HepG2 (cell line): ENCODE measurements at regions not wholly inside any gene's neighbourhood (a gene's known extent, or its start where the extent isn't known, plus 50 kb on each side); places are given as distances from the start of the nearest gene placed in this dataset.

Source experiments
- BCL6 ChIP-seq: IDR thresholded peaks from 2 replicates; pipeline ENCODE4 v1.6.1; 2016; ENCODE audit warnings: missing genetic modification reagents, missing compliant biosample characterization
- GABPA ChIP-seq, 2 experiments: IDR thresholded peaks; 2 replicates each; pipeline ENCODE4 v1.6.1; 2011 to 2016; ENCODE audit warnings: low read depth in 2 of 2, low read length in 1 of 2, missing biosample characterization in 1 of 2, missing genetic modification characterization in 1 of 2
- GATAD2A ChIP-seq: IDR thresholded peaks from 2 replicates; pipeline ENCODE4 v1.6.1; 2016
- JUN ChIP-seq: sonication (generic); formaldehyde crosslinking; IDR thresholded peaks from 2 replicates; pipeline ENCODE4 v1.4.0; 2020; ENCODE audit warnings: mild to moderate bottlenecking, missing genetic modification reagents
- JUNB ChIP-seq: sonication (generic); formaldehyde crosslinking; IDR thresholded peaks from 2 replicates; pipeline ENCODE4 v1.8.0; 2022; ENCODE audit warnings: missing genetic modification reagents, mild to moderate bottlenecking, borderline replicate concordance
- RBM39 ChIP-seq: fragments of 200-400 bp; formaldehyde crosslinking; IDR thresholded peaks from one replicate; pipeline ENCODE4 v1.6.1; 2018; ENCODE audit warnings: antibody characterized with exemption, mild to moderate bottlenecking, low read depth, low read length; ENCODE audit not compliant: poor library complexity, severe bottlenecking
- REPIN1 ChIP-seq: sonication (generic); formaldehyde crosslinking; IDR thresholded peaks from 2 replicates; pipeline ENCODE4 v1.8.0; 2022; ENCODE audit warnings: missing genetic modification reagents, low read depth, mild to moderate bottlenecking, borderline replicate concordance
- RNF2 ChIP-seq: fragments of 450-650 bp; conservative IDR thresholded peaks from 2 replicates; pipeline ENCODE4 v1.6.1; 2016; ENCODE audit warnings: low read depth
- RXRB ChIP-seq: IDR thresholded peaks from 2 replicates; pipeline ENCODE4 v1.6.1; 2016; ENCODE audit warnings: borderline replicate concordance, missing genetic modification reagents, missing compliant biosample characterization
- SAFB2 ChIP-seq: sonication (generic); formaldehyde crosslinking; IDR thresholded peaks from 2 replicates; pipeline ENCODE4 v1.5.1; 2020; ENCODE audit warnings: missing genetic modification reagents, low read depth, mild to moderate bottlenecking, borderline replicate concordance
- TCF7L2 ChIP-seq: IDR thresholded peaks from 2 replicates; pipeline ENCODE4 v1.6.1; 2011; ENCODE audit warnings: mild to moderate bottlenecking, low read depth, low read length, moderate library complexity
- ZBTB20 ChIP-seq: sonication (generic); formaldehyde crosslinking; IDR thresholded peaks from 2 replicates; pipeline ENCODE4 v1.8.1; 2023; ENCODE audit warnings: missing genetic modification reagents, low read depth, mild to moderate bottlenecking, borderline replicate concordance
- ZFP36L2 ChIP-seq: sonication (generic); formaldehyde crosslinking; IDR thresholded peaks from 2 replicates; pipeline ENCODE4 v1.4.0; 2020; ENCODE audit warnings: missing genetic modification reagents
- ZFP41 ChIP-seq: sonication (generic); formaldehyde crosslinking; IDR thresholded peaks from 2 replicates; pipeline ENCODE4 v1.4.0; 2020; ENCODE audit warnings: mild to moderate bottlenecking, missing genetic modification reagents, borderline replicate concordance
- ZFX ChIP-seq: sonication (generic); formaldehyde crosslinking; IDR thresholded peaks from 2 replicates; pipeline ENCODE4 v1.4.0; 2020; ENCODE audit warnings: mild to moderate bottlenecking, low read depth, missing genetic modification reagents, moderate library complexity
- ZNF207 ChIP-seq: fragments of 450-650 bp; IDR thresholded peaks from 2 replicates; pipeline ENCODE4 v1.6.1; 2016; ENCODE audit warnings: antibody characterized with exemption, borderline replicate concordance
- ZNF256 ChIP-seq: sonication (generic); formaldehyde crosslinking; conservative IDR thresholded peaks from 2 replicates; pipeline ENCODE4 v1.4.0; 2020; ENCODE audit warnings: missing genetic modification reagents
- ZNF441 ChIP-seq: sonication (generic); formaldehyde crosslinking; IDR thresholded peaks from 2 replicates; pipeline ENCODE4 v1.7.0; 2021; ENCODE audit warnings: missing genetic modification reagents, borderline replicate concordance
- ZNF567 ChIP-seq: sonication (generic); formaldehyde crosslinking; IDR thresholded peaks from 2 replicates; pipeline ENCODE4 v1.8.1; 2023; ENCODE audit warnings: mild to moderate bottlenecking, missing genetic modification reagents, borderline replicate concordance
- ZNF598 ChIP-seq: sonication (generic); formaldehyde crosslinking; IDR thresholded peaks from 2 replicates; pipeline ENCODE4 v1.5.1; 2020; ENCODE audit warnings: mild to moderate bottlenecking, missing genetic modification reagents, borderline replicate concordance
- ZNF772 ChIP-seq: sonication (generic); formaldehyde crosslinking; IDR thresholded peaks from 2 replicates; pipeline ENCODE4 v1.5.0; 2020; ENCODE audit warnings: mild to moderate bottlenecking, missing genetic modification reagents
- ZNF788 ChIP-seq: sonication (generic); formaldehyde crosslinking; IDR thresholded peaks from 2 replicates; pipeline ENCODE4 v1.5.0; 2020; ENCODE audit warnings: mild to moderate bottlenecking, missing genetic modification reagents, borderline replicate concordance
- TF ChIP-seq, protein P1 (sequence below): sonication (generic); formaldehyde crosslinking; IDR thresholded peaks from 2 replicates; pipeline ENCODE4 v1.8.1; 2023; ENCODE audit warnings: mild to moderate bottlenecking, moderate library complexity, missing genetic modification reagents
- TF ChIP-seq, protein P2 (sequence below): sonication (generic); formaldehyde crosslinking; IDR thresholded peaks from 2 replicates; pipeline ENCODE4 v1.8.1; 2023; ENCODE audit warnings: missing genetic modification reagents, inconsistent platforms, borderline replicate concordance
- TF ChIP-seq, protein P3 (sequence below): sonication (generic); formaldehyde crosslinking; IDR thresholded peaks from 2 replicates; pipeline ENCODE4 v1.8.1; 2023; ENCODE audit warnings: mild to moderate bottlenecking, inconsistent platforms, moderate library complexity, missing genetic modification reagents, borderline replicate concordance
- TF ChIP-seq, protein P4 (sequence below): sonication (generic); formaldehyde crosslinking; IDR thresholded peaks from 2 replicates; pipeline ENCODE4 v1.5.0; 2020; ENCODE audit warnings: missing genetic modification reagents

DNA sequence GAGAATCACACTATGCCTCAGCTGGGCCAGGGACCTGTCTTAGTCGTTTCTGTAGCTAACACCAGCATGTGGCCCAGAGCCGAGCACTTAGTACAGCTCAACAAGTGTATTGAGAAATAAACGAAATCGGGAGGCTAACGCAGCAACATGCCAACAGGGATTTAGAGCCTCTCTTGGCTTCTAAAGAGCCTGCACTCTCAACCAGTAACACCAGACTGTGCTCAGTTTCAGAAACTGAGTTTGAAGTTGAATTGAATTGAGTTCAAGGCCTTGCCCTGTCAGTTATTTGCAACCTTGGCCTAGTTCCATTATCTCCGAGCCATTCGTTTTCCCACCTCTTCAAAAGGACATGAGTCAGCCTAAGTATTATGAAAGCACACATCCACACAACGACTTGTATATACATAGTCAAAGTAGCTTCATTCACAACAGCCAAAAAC is 71.3 kb upstream of the LDB2 start (continued):
- TF ChIP-seq ZNF441 (CRISPR knock-in tag) (no peak), RBM39 (no peak), ZNF567 (no peak), JUN (CRISPR knock-in tag) (no peak), REPIN1 (CRISPR knock-in tag) (no peak), ZNF788 (CRISPR knock-in tag) (no peak), GABPA (IDR thresholded peaks at IDR 0.05; ENCODE audit: low read depth, low read length) (no peak), GABPA (CRISPR knock-in tag; IDR thresholded peaks at IDR 0.05; ENCODE audit: low read depth) (0 out of 2 replicates have a peak, but pooled peaks have one; percentile 5), ZFP36L2 (CRISPR knock-in tag) (no peak), SAFB2 (no peak), ZNF256 (CRISPR knock-in tag) (no peak), ZNF207 (no peak), ZFX (CRISPR knock-in tag) (peak; percentile 35; the same call in 1 of the 2 replicates), TCF7L2 (no peak), RNF2 (no peak), RXRB (peak; percentile 64; the same call in 1 of the 2 replicates), ZBTB20 (CRISPR knock-in tag) (no peak), ZNF772 (CRISPR knock-in tag) (no peak), GATAD2A (CRISPR knock-in tag) (no peak), ZNF598 (CRISPR knock-in tag) (no peak), JUNB (peak; percentile 47; the same call in 1 of the 2 replicates), BCL6 (CRISPR knock-in tag) (peak; percentile 39), ZFP41 (CRISPR knock-in tag) (no peak)
- TF ChIP-seq, protein P1, sequence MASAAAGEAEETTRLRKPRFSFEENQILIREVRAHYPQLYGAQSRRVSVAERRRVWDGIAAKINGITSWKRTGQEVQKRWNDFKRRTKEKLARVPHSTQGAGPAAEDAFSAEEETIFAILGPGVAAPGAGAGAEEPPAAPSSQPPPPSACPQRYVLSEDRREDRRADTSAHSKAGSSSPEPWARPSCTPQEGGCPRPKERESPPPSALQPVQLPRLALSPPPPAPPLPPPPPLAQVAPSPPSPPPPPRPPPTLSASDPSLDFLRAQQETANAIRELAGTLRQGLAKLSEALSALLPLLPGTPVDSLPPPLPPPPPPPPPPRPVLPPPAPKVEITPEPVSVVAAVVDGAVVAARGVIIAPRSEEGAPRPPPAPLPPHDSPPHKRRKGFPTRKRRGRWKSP (CRISPR knock-in tag), result no peak
- TF ChIP-seq, protein P2, sequence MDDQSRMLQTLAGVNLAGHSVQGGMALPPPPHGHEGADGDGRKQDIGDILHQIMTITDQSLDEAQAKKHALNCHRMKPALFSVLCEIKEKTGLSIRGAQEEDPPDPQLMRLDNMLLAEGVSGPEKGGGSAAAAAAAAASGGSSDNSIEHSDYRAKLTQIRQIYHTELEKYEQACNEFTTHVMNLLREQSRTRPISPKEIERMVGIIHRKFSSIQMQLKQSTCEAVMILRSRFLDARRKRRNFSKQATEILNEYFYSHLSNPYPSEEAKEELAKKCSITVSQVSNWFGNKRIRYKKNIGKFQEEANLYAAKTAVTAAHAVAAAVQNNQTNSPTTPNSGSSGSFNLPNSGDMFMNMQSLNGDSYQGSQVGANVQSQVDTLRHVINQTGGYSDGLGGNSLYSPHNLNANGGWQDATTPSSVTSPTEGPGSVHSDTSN, result no peak
- TF ChIP-seq, protein P3, sequence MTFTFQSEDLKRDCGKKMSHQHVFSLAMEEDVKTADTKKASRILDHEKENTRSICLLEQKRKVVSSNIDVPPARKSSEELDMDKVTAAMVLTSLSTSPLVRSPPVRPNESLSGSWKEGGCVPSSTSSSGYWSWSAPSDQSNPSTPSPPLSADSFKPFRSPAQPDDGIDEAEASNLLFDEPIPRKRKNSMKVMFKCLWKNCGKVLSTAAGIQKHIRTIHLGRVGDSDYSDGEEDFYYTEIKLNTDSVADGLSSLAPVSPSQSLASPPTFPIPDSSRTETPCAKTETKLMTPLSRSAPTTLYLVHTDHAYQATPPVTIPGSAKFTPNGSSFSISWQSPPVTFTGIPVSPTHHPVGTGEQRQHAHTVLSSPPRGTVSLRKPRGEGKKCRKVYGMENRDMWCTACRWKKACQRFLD, result no peak
- TF ChIP-seq, protein P4, sequence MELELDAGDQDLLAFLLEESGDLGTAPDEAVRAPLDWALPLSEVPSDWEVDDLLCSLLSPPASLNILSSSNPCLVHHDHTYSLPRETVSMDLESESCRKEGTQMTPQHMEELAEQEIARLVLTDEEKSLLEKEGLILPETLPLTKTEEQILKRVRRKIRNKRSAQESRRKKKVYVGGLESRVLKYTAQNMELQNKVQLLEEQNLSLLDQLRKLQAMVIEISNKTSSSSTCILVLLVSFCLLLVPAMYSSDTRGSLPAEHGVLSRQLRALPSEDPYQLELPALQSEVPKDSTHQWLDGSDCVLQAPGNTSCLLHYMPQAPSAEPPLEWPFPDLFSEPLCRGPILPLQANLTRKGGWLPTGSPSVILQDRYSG (CRISPR knock-in tag), result no peak
